GM12864 (cell line): ENCODE measurements at regions not wholly inside any gene's neighbourhood (a gene's known extent, or its start where the extent isn't known, plus 50 kb on each side); places are given as distances from the start of the nearest gene placed in this dataset.

ENCODE experiments used
- DNase-seq: peaks from one replicate; pipeline ENCODE4 v3.0.0-alpha.2; 2011; ENCODE audit warnings: low read depth
- H3K4me3 ChIP-seq: 2 replicates; pipeline ENCODE4 v1.5.1; 2011; ENCODE audit warnings: mild to moderate bottlenecking, low read depth, low read length, control low read depth
- TF ChIP-seq, protein P1 (sequence below): IDR thresholded peaks from 2 replicates; pipeline ENCODE4 v1.5.1; 2011; ENCODE audit warnings: low read depth, mild to moderate bottlenecking, moderate library complexity, low read length, control low read depth, inconsistent platforms; ENCODE audit errors: missing control alignments

DNA sequence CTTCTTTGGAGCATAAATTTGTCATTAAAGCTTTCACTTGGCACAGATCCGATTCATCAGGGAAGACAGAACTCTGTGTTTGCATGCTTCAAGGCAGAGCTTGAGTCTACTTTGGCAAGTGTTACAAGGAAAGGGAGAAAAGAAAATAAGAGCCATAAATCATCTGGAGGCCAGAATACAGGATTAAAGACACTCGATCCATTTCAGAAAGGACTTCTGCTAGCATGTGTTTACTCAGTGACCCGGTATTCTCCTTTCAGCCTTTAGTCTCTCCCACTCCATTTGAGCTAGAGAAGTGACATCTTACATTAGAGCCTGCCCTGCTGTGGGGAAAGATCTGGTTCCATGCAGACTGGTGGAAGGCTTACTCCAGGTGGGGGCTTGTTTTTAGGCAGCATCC is 306.4 kb downstream of the KLF5 start:
- DNase-seq = no peak
- no peak overlapping the region for H3K4me3 ChIP-seq
- TF ChIP-seq, protein P1, sequence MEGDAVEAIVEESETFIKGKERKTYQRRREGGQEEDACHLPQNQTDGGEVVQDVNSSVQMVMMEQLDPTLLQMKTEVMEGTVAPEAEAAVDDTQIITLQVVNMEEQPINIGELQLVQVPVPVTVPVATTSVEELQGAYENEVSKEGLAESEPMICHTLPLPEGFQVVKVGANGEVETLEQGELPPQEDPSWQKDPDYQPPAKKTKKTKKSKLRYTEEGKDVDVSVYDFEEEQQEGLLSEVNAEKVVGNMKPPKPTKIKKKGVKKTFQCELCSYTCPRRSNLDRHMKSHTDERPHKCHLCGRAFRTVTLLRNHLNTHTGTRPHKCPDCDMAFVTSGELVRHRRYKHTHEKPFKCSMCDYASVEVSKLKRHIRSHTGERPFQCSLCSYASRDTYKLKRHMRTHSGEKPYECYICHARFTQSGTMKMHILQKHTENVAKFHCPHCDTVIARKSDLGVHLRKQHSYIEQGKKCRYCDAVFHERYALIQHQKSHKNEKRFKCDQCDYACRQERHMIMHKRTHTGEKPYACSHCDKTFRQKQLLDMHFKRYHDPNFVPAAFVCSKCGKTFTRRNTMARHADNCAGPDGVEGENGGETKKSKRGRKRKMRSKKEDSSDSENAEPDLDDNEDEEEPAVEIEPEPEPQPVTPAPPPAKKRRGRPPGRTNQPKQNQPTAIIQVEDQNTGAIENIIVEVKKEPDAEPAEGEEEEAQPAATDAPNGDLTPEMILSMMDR = no peak

DNA sequence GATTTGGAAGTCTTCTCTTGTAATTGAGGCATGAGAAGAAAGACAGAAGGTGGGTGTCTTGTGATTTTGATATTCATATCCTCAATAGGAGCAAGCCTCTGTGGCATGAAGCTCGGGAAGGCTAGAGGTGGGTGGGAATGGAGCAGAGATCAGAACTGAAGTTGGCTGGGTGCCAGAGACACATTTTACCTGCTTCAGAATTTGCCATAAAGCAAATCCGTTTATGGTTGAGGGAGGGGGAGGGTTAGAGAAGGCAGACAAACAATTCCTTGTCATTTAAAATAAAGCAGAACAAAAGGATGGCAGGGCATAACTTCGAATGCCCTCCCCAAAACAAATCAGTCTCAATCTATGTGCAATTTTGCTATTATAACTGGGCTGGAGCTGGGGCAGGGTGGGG is 305.9 kb downstream of the KLF5 start:
- DNase-seq = no peak
- no peak overlapping the region for H3K4me3 ChIP-seq
- TF ChIP-seq, protein P1 = no peak

DNA sequence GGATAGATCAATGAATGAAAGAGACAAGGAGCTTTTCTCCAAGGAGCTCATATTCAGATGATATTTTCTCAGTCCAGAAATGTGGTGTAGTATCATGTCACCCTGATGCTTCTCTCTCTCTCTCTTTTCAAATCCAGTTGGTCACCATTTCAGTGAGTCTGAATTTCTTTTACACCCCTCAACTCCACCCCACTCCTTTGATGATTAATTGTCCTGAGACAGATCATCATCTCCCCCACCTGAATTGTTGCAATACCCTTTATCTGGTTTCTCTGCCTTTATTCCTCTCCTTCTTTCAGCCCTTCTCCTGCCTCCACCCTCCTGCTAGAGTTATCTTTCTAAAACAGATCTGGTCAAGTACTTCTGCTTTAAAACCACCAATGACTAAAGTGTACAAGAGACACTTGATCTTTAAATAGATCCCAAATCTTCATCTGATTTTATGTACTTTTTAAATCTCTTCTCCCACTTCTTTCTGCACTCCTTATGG is 299.8 kb downstream of the KLF5 start:
- TF ChIP-seq, protein P1 = no peak

DNA sequence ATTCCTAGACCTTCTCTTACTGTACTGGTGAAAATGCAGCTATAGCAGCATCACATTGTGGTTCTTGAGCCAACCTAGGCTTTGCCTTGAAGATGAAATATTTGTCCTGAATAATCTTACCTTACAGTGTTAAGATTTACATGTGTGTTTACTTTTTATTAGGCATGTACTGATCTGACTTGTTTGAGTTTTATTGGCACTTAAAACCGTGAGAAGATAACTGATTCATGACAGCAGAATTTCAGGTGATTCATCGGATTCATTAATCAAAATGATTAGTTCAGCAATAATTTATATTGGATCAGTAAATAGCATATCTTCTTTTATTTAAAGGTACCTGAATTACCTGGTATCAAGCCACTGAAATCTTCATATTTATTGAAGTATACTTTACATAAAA is 296.3 kb downstream of the KLF5 start:
- DNase-seq = no peak
- H3K4me3 ChIP-seq = no peak overlapping the region

More for the DNA sequence above, 299.8 kb downstream of the KLF5 start:
- H3K4me3 ChIP-seq = no peak overlapping the region
- DNase-seq = no peak

DNA sequence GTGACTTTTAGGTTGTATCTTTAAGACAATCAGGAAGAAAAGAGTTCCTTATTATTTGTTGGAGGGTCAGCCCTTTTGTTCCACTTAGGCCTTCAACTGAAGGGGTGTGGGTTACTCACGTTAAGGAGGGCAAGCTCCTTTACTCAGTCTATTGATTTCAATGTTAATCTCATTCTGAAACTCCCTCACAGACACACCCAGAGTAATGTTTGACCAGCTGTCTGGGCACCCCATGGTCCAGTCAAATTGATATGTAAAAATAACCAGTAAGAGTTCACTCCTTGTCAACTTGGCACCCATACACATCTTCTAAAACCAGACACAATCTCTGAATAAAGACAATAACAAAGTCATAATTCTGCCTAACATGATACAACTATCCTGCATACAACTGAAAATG is 292.9 kb downstream of the KLF5 start:
- TF ChIP-seq, protein P1 = no peak
- no peak for DNase-seq
- H3K4me3 ChIP-seq = no peak overlapping the region

More for the DNA sequence above, 296.3 kb downstream of the KLF5 start:
- TF ChIP-seq, protein P1 = no peak

DNA sequence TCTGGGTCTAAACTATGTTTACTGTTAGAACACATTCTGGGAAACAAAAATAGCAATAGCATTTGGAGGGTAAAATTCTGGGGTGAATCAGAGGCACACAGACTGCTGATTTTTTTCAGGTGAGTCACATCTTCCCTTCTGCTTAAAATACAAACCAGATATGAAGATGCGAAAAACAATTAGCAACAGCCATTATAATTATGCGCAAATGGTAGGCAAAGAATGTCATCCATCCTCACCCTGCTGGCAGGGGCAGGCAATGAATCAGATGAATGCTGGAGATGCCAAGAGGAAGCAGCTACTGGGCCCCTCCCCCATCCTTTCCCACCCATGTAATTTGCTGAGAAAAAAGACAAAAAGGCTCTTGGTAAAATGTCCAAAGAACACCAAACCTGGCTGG is 282.9 kb downstream of the KLF5 start:
- no peak overlapping the region for H3K4me3 ChIP-seq
- DNase-seq = no peak
- TF ChIP-seq, protein P1 = no peak

DNA sequence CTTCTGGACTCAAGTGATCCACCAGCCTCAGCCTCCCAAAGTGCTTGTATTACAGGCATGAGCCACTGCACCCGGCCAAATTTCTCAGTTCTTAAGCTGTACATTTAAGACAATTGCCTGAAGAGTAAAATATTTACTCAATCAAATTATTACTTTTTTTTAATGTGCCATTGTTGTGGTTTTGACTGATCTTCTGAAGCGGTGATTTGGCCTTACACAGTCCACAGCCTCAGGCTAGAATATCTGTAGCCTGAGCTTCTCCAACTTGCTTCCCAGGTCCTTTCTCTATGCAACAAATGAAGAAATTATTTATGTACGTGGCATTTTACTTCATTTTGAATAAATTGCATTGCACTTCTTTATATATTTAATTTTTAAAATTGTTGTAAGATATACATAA is 281.3 kb downstream of the KLF5 start:
- TF ChIP-seq, protein P1 = no peak
- DNase-seq = no peak
- no peak overlapping the region for H3K4me3 ChIP-seq
